ENCODE measurements at regions not wholly inside any gene's neighbourhood (a gene's known extent, or its start where the extent isn't known, plus 50 kb on each side); places are given as distances from the start of the nearest gene placed in this dataset.

DNA sequence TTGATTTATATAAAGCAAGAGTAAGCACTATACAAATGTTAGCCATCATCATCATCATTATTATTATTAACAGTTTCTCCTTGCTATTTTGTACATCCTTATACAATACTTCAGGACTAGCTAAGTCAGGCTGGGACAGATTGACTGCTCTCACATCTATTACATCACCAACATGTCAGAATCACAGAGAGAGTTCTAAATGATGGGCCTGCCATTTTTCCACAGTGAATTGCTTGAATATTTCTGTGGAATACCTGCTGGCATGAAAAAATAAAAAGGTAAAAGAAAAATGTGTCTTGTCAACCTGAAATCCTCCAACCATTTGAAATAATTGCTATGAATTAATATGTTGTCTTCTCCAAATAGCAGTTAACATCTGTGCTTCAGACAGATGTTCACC is 1311.3 kb downstream of the FAM181B start:
- DNase-seq (ENCODE audit: low read depth): no peak

DNA sequence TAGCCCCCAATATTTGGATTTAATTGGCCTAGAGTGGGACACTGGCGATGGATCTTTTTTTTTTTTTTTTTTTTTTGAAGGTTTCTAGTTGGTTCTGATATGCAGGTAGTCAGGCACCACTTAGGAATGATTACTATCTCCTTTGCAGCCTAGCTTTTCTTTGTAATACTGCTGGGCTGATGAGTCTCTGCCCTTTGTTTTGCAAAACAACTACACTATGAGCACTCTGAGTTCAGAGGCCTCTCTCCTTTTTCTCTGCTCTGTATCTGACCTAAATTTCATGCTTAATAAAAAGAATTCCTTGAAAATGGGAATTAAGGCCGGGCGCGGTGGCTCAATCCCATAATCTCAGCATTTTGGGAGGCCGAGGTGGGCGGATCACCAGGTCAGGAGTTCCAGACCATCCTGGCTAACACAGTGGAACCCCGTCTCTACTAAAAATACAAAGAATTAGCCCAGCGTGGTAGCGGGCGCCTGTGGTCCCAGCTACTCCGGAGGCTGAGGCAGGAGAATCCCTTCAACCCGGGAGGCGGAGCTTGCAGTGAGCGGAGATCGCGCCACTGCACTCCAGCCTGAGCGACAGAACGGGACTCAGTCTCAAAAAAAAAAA is 1312.3 kb downstream of the FAM181B start:
- DNase-seq (ENCODE audit: low read depth): no peak

DNA sequence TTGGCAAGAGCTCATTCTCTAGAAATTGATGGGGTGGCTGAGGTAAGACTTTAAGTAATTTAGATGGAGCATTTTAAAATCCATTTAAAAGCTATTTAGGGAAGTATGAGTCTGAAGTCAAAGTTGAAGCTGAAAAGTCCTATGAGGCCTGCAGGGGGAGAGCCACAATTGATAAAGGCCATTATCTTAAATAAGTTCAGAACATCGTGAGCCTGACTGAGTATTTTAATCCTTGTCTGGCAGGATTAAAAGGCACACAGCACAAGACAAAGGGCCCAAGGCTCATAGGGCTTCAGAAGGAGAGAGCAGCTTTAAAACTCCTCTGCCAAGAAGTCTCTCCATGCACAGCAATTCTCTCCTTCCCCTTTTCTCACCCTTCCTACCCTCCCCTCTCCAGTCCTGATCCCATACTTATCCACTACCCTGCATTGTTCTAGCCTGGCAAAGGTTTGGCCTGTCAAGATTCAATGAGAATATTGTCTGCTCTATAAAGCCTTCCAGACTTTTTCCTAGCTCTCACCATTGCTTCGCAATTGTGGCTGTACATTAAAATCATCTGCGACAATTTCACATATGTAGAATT is 1312.9 kb downstream of the FAM181B start:
- no peak for DNase-seq (ENCODE audit: low read depth)

DNA sequence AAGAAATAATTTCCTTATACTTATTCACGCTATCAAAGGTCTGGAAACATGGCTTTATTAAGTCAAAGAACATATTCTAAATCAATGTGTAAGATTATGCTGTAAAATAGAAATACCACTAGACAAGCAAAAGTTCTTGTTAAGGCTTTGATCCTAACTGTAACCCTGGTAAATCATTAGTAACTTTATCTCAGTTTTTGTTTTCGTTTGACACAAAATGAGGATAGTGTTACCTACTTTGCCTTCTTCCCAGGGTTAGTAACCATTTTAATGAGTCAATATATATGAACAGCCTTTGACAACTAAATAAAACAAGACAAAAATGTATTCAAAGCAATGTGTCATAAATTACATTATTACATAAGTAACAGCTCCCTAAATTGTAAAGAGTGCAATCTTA is 1336.3 kb downstream of the FAM181B start:
- no peak for DNase-seq (ENCODE audit: low read depth)

DNA sequence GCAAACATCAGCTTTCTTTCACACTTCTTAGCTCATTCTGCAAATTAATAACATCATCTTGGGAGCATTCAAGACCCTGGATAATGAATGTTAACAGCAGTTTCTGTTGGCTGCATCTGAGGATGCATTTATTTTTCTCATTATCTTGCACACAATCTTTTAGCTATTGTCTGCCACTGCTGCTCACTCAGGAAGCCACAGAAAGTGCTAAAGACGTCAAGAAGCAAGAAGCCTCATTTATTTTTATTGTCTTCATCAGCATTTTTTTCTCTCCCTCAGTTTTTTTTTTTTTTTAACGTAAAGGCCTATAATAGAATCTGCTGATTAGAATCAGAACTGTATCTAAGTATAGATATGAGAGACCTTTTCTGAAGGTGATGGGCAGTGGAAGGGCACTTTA is 1339.4 kb downstream of the FAM181B start:
- DNase-seq (ENCODE audit: low read depth): no peak

DNA sequence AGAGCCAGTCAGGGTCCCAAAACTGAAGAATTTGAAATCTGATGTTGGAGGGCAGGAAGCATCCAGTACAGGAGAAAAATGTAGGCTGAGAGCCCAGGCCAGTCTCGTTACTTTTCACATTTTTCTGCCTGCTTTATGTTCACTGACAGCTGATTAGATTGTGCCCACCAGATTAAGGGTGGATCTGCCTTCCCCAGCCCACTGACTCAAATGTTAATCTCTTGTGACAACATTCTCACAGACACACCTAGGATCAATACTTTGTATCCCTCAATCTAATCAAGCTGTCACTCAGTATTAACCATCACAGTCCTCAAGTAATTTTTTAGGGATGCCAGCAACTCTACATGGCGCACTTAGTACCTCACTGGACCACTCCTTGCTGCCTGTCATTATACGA is 1345.3 kb downstream of the FAM181B start:
- no peak for DNase-seq (ENCODE audit: low read depth)

DNA sequence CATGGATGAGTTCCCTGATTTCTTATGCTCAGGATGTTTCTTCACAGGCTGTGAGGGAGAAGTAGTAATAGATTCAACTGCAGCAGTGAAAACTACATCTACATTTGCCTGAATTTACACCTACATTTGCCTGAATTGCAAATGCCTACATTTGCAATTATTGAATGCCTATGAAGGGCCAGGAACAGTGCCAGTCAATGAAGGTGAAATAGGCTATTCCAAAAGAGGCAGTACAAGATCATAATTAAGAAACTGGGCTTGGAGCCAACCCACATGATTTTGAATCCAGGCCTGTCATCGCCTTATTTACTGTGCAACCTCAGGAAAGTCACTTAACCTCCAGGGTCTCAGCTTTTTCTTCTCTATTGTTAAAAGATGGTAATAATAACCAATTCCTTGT is 1353.3 kb downstream of the FAM181B start:
- DNase-seq (ENCODE audit: low read depth): no peak

DNA sequence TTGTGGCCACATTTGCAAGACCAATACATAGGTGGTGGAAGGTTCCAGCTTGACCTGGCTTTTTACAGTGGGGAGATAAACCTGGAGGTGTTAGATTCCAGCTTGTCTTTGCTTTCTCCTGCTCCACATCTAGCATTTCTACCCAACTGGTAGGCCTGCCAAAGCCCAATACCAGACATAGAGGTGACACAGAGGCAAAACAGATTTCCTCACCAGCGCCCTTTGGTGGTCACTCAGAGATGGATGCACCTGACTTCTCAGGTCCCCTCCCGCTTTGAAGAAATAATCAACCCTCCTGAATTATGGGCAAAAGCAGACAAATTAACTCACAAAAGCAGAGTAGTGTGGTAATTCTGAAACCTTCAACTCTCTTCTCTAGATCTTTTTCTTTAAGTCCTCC is 1356.2 kb downstream of the FAM181B start:
- no peak for DNase-seq (ENCODE audit: low read depth)

DNA sequence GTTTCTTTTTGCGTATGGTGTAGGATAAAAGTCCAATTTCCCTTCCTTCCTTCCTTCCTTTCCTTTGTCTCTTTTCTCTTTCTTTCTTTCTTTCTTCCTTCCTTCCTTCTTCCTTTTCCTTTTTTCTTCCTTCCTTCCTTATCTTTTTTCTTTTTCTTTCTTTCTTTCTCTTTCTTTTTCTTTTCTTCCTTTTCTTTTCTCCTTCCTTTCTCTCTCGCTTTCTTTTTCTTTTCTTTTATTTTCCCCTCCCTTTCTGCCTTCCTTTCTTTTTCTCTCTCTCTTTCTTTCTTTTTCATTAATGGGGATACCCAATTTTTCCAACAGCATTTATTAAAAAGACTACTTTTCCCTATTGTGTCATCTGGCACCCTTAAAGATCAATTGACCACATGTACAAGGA is 1359.7 kb downstream of the FAM181B start:
- DNase-seq (ENCODE audit: low read depth): no peak

DNA sequence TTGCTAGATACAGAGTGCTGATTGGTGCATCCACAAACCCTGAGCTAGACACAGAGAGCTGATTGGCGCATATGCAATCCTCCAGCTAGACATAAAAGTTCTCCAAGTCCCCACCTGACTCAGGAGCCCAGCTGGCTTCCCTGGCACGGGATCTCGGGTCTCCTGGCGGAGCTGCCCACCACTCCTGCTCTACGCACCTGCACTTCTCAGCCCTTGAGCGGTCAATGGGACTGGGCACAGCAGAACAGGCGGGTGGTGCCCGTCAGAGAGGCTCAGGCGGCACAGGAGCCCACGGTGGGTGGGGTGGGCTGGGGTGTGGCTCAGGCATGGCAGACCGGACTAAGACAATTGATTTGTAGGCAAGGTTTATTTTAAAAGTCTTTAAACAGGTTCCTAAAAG is 1365.5 kb downstream of the FAM181B start:
- no peak for DNase-seq (ENCODE audit: low read depth)

DNA sequence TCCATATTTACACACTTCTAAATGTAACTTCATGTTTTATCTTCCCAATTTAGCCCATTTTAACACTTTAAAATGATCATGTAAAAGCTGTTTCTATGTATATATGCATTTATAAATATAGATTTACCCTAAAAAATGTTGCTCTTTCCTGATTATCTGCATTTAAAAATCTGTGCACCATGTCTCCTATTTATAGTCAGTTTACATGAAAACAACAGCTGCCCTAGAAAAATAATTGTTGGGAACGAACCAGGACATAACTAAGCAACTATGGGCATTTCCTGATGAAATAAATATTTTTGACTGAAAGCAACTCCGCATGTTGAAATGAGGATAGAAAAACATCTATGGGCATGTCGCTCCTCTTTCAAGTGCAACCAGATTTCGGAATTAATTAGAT is 1368.2 kb downstream of the FAM181B start:
- no peak for DNase-seq (ENCODE audit: low read depth)

DNA sequence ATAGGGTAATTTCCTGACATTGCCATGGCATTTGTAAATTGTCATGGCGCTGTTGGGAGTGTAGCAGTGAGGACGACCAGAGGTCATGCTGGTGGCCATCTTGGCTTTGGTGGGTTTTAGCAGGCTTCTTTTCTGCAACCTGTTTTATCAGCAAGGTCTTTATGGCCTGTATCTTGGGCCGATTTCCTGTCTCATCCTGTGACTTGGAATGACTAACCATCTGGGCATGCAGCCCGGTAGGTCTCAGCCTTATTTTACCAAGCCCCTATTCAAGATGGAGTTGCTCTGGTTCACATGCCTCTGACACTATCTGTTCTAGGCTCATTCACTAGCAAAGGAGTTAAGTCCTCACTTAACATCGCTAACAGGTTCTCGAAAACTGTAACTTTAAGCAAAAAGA is 1374.2 kb downstream of the FAM181B start:
- no peak for DNase-seq (ENCODE audit: low read depth)

DNA sequence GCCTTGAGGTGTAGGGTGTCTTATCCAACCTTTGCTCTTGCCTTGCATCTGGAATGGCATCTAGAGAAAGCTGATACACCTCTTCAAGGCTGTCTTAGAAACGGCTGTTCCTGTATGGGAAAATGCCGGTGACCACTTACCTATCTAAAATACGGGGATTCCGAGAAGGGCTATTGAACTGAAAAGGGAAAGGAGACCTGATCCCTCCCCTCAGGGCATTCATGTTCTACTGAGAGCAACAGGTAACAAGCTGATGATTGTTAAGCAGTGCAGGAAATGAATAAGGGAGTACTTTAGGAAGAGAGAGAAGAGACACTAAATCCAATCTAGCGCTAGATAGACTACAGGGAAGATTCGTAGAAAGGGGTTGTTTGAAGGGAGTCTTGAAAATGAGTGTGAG is 1388.1 kb downstream of the FAM181B start:
- no peak for DNase-seq (ENCODE audit: low read depth)

DNA sequence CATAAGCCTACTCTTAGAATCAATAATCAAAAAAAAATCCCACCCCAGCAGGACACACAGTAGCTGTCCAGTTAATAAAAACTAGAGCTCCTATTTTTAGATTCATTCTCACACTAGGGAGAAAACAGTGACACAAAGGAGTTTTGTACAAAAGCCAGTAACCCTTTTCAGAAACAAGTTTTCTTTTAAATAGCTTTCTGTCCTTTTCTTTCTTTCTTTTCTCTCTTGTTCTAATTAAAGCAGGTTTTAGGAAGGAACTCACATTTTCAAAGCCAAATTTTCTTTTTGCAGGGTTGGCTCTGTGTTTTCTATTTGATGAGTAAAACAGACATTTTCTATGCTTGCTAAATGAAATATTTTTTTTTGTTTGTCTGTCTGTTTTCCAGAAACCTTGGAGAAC is 1390.7 kb downstream of the FAM181B start:
- no peak for DNase-seq (ENCODE audit: low read depth)

DNA sequence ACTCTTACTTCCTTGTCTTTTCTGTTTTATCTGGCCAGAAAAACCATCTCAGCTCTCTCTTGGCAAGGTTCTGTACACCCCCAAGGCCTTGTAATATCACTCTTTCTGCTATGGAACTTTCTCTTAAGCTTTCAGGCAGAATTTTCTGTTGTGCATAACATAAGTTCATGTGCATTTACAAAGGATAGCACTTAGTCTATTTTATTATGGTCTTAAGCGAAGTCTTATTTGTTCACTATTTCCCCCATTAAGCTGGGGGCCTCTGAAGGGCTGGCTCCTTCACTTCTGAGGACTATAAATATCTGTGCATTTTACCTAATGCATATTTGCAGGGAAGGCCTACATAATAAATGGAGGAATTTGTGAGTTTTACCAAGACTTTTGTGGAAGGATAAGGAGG is 1393.4 kb downstream of the FAM181B start:
- DNase-seq (ENCODE audit: low read depth): no peak

DNA sequence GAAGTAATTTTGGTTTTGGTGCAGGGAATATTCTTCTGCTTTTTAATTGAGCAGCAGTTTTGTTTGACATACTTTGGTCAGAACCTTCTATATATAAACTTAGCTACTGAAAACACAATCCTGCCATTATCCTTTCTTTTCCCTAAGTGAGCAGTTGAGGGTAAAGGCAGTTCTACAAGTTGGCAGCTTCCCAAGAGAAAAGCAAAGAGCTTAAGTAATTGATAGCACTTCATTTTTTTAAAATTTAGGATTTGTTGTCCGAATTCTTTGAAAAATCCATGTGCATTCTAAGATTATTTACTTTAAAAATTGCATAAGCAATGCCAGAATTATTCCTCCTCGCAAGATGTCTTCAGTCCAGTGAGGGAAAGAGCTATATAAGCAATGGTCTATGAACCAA is 1394.1 kb downstream of the FAM181B start:
- no peak for DNase-seq (ENCODE audit: low read depth)

DNA sequence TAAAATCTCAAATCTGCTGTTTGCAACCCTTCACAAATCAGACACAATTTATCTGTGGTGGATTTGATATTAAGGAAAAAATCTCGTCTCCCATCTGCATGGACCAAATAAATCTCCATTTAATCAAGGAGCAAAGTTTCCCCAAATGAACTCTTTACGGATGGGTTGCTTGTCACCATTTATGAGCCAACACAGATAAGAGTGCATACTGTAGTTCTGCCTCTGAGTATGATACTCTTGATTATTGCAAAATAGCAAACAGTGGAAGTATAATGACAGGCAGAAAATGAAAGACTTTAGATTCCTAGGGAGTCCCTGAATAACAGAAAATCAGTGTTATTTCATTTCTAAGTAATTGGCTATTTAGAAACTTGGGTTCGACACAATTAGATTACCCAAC is 1395.9 kb downstream of the FAM181B start:
- DNase-seq (ENCODE audit: low read depth): no peak

DNA sequence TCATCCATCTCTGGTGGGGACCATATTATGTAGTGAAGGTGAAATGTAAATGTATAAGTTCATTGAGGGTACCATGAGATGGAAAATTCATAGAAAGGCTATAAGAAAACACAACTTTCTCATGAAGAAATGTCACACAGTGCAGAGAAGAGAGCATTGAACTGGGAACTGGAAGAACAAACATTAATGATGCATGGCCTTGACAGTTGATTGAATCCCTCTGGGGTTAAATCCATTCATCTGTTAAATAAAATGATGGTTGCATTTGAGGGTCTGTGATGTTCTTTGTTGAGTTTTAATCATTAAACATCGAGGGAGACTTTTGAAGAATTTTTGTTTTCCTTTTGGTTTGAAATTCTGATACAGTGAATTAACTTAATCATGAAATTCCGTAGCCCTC is 1401.4 kb downstream of the FAM181B start:
- no peak for DNase-seq (ENCODE audit: low read depth)

DNA sequence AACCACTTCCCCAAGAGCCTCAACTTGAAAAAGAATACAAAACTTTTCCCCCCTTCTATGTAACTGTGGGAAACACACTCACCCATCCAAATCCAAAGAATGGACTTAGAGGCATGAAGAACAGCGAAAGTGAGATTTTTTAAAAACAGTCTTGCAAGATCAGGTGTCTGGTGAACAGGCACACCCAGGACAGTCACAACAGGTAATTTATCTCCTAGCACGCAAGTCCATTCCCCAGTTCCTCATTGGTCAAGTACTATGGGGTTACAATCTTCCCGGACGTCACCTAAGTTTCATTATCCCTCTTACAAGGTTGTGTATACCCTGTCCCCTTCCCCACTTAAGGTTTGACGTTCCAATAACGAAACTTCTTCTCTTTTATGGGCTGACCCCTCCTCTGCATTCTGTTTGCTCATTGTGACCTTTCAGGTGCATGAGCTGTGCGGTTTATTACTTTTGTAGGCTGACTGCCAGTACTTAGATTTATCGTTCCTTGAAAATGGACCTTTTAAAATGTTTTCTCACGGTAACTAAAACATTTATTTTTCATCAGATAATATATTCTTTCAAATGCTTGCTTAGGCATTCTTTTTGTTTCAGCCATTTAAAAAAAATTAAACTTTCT is 1401.9 kb downstream of the FAM181B start:
- DNase-seq (ENCODE audit: low read depth): no peak

DNA sequence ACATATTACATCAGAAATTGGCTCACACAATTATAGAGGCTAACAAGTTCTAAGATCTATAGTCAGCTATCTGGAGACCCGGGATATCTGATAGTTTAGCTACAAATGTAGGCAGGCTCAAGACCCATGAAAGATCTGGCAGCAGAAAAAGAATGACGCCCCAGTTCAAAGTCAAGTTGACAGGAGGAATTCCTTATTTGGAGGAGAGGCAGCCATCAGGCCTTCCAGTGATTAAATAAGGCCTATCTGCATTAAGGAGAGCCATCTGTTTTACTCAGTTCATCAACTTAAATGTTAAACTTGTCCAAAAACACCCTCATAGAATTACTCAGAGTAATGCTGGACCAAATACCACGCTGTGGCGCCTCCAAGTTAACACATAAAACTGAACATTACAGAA is 1402.6 kb downstream of the FAM181B start:
- no peak for DNase-seq (ENCODE audit: low read depth)

DNA sequence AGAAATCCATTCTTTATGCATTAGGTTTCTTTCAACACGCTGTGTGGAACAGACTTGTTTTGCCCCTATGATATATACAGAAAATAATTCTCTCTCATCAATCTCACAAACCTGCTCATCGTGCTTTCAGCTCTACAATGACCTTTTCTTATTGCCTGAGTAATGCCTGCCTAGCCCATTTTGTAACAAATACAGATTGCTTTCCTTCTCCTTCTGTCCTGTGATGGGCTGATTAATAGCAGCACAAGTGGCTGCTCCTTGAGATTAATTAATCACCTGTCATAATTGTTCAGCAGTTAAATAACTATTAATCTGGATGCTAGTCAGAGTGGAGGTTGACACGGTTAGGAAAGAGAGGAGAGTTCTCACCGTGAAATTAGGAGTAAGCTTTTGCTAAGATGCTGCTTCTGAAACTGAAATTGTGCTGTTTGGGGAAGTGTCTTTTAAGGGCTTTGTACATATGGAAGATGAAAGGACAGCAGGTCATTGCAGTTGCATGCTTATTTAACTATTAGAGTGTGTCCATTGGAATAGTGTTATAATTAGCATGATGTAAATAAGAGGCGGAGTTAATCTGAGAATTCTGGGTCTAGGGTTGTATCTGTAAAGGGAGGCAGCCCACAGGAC is 1430.5 kb downstream of the FAM181B start:
- no peak for DNase-seq (ENCODE audit: low read depth)

DNA sequence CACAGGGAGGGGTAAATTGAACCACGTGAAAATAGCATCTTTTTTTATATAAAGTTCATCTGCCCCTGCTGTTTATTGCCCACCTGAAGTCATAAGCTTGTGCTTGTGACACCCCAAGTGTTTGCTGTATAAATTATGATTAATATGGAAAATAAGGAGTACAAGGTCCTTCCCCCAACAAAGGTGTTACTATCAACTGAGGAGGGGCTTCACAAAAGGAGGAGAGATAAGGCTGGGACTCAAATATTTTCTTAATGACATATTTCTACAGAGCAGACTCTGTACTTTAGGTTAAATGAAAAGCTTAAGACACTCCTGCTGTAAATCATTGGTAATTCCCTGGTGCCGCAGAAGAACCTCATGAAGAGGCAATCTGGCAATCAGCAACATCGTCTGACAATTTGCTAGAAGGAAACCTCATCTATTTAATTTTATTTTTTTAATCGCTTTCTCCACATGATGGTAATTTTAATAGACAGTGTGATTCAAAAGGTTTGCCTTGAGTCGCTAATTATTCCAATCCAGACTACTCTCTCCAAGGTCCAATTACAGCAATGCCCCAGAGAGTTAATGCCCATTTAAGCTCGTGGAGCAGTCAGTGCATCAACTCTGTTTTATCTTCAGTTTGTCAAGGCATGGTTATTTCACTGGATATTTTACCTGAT is 1432.4 kb downstream of the FAM181B start:
- DNase-seq (ENCODE audit: low read depth): no peak

DNA sequence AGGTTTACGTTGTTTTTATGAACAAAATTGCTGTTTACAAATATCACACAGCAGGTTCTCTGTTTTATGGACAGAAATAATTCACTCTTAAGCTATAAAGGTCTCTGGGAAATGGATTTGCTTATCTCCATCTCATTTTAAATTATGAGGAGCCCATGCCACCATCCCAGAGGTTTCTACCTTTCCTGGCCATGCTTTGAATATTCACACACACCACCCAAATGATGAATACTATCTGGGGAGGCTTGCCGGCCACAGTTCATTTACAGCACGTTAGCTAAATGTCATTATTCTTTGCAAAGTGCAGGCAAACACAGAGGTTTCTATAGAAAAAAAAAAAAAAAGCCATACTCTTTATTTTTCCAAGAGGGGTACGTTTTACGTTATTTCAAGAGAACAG is 1446.7 kb downstream of the FAM181B start:
- DNase-seq (ENCODE audit: low read depth): no peak
